HepG2 (cell line): ENCODE measurements at regions not wholly inside any gene's neighbourhood (a gene's known extent, or its start where the extent isn't known, plus 50 kb on each side); places are given as distances from the start of the nearest gene placed in this dataset.

ENCODE experiments used
- ATM ChIP-seq: fragments of 450-650 bp; IDR thresholded peaks from 2 replicates; pipeline ENCODE4 v1.7.1; 2017; ENCODE audit warnings: mild to moderate bottlenecking, borderline replicate concordance
- CCDC6 ChIP-seq: sonication (generic); formaldehyde crosslinking; IDR thresholded peaks from 2 replicates; pipeline ENCODE4 v1.8.1; 2022; ENCODE audit warnings: mild to moderate bottlenecking, missing genetic modification reagents, moderate library complexity
- CEBPB ChIP-seq: IDR thresholded peaks from 2 replicates; pipeline ENCODE4 v1.6.1; 2011; ENCODE audit warnings: low read depth, low read length, improper control_type of control experiment, borderline replicate concordance
- DNMT1 ChIP-seq: sonication (generic); formaldehyde crosslinking; IDR thresholded peaks from 2 replicates; pipeline ENCODE4 v1.5.1; 2020; ENCODE audit warnings: mild to moderate bottlenecking, missing genetic modification reagents
- ELF1 ChIP-seq: sonication (generic); formaldehyde crosslinking; IDR thresholded peaks from 2 replicates; pipeline ENCODE4 v1.4.0; 2020; ENCODE audit warnings: missing genetic modification reagents
- HMG20A ChIP-seq: IDR thresholded peaks from 2 replicates; pipeline ENCODE4 v1.6.1; 2016; ENCODE audit warnings: borderline replicate concordance
- HOXA5 ChIP-seq: sonication (generic); formaldehyde crosslinking; IDR thresholded peaks from 2 replicates; pipeline ENCODE4 v1.4.0; 2020; ENCODE audit warnings: missing genetic modification reagents
- NBN ChIP-seq: fragments of 450-650 bp; conservative IDR thresholded peaks from 2 replicates; pipeline ENCODE4 v1.6.1; 2017
- SSRP1 ChIP-seq: IDR thresholded peaks from 2 replicates; pipeline ENCODE4 v1.6.1; 2016; ENCODE audit warnings: control low read depth
- TMF1 ChIP-seq: sonication (generic); formaldehyde crosslinking; IDR thresholded peaks from 2 replicates; pipeline ENCODE4 v1.8.1; 2022; ENCODE audit warnings: low read depth, missing genetic modification reagents
- ZFP1 ChIP-seq: IDR thresholded peaks from 2 replicates; pipeline ENCODE4 v1.6.1; 2016
- ZFYVE20 ChIP-seq: sonication (generic); formaldehyde crosslinking; IDR thresholded peaks from 2 replicates; pipeline ENCODE4 v1.8.0; 2023; ENCODE audit warnings: low read depth, mild to moderate bottlenecking, moderate library complexity, missing genetic modification reagents, borderline replicate concordance
- ZNF7 ChIP-seq: IDR thresholded peaks from 2 replicates; pipeline ENCODE4 v1.6.1; 2016; ENCODE audit warnings: missing biosample characterization, missing genetic modification reagents
- TF ChIP-seq, protein P1 (sequence below): sonication (generic); formaldehyde crosslinking; IDR thresholded peaks from 2 replicates; pipeline ENCODE4 v1.4.0; 2020; ENCODE audit warnings: missing genetic modification reagents, low read depth, mild to moderate bottlenecking, borderline replicate concordance
- TF ChIP-seq, protein P2 (sequence below): sonication (generic); formaldehyde crosslinking; IDR thresholded peaks from 2 replicates; pipeline ENCODE4 v1.8.1; 2022; ENCODE audit warnings: mild to moderate bottlenecking, missing genetic modification reagents
- TF ChIP-seq, protein P3 (sequence below): sonication (generic); formaldehyde crosslinking; IDR thresholded peaks from 2 replicates; pipeline ENCODE4 v1.5.1; 2020; ENCODE audit warnings: mild to moderate bottlenecking, missing genetic modification reagents
- TF ChIP-seq, protein P4 (sequence below): sonication (generic); formaldehyde crosslinking; IDR thresholded peaks from 2 replicates; pipeline ENCODE4 v1.8.0; 2022; ENCODE audit warnings: mild to moderate bottlenecking, missing genetic modification reagents, borderline replicate concordance
- TF ChIP-seq, protein P5 (sequence below): IDR thresholded peaks from 2 replicates; pipeline ENCODE4 v1.6.1; 2016
- TF ChIP-seq, protein P6 (sequence below): sonication (generic); formaldehyde crosslinking; IDR thresholded peaks from 2 replicates; pipeline ENCODE4 v1.4.0; 2020; ENCODE audit warnings: missing genetic modification reagents

DNA sequence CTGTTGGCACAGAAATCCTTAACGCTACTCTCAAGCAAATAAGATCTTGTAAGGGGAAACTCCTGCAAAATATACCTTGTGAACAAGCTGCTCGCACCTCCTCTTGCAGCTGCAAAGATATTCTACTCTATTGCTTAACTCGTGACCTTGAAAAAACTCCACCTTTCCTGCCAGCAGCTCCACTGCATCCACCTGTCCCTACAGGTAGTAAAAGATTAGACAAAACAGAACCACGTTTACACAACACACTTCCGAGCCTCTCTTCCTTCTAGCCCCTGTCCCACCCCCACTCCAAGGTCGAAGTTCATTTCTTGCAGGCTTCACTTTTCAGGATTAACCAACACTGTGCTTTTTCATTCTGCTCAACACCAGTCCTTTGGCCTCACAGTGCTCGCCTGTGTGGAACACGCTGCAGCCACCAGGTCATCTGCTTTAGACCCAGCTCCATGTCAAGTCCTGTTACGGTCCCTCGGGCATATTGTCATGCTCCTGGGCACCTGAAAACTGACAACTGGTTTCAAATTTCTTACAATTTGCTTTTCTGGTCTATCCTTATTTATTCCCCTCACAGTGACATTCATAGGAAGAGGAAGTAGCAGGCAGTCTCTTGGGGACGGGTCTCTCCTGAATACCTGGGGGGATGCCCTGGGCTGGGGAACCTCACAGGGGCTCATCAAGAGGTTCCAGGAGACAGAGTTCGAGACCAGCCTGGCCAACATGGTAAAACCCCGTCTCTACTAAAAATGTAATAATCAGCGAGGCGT lies 165.8 kb upstream of the KLF14 start (continued):
- TF ChIP-seq, protein P1, sequence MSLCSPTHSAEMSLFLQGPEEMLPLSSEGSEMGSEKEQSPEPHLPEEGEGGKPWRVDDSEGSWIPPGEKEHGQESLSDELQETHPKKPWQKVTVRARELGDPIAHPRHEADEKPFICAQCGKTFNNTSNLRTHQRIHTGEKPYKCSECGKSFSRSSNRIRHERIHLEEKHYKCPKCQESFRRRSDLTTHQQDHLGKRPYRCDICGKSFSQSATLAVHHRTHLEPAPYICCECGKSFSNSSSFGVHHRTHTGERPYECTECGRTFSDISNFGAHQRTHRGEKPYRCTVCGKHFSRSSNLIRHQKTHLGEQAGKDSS (CRISPR knock-in tag) = peak; percentile 100
- TF ChIP-seq TMF1 (CRISPR knock-in tag) (no peak), DNMT1 (no peak), SSRP1 (CRISPR knock-in tag) (peak; percentile 93; the same call in 1 of the 2 replicates), ZFP1 (peak; percentile 68; the same call in 1 of the 2 replicates), ELF1 (CRISPR knock-in tag) (peak; percentile 61; the same call in 1 of the 2 replicates), HOXA5 (CRISPR knock-in tag) (peak; percentile 96), CCDC6 (CRISPR knock-in tag) (peak; percentile 55; the same call in 1 of the 2 replicates), HMG20A (CRISPR knock-in tag) (peak; percentile 94), ATM (no peak), CEBPB (peak; percentile 76; the same call in 1 of the 2 replicates), ZFYVE20 (CRISPR knock-in tag) (no peak), ZNF7 (CRISPR knock-in tag) (no peak), NBN (no peak)
- TF ChIP-seq, protein P2, sequence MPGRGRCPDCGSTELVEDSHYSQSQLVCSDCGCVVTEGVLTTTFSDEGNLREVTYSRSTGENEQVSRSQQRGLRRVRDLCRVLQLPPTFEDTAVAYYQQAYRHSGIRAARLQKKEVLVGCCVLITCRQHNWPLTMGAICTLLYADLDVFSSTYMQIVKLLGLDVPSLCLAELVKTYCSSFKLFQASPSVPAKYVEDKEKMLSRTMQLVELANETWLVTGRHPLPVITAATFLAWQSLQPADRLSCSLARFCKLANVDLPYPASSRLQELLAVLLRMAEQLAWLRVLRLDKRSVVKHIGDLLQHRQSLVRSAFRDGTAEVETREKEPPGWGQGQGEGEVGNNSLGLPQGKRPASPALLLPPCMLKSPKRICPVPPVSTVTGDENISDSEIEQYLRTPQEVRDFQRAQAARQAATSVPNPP (CRISPR knock-in tag) = peak; percentile 43; the same call in 1 of the 2 replicates
- TF ChIP-seq, protein P3, sequence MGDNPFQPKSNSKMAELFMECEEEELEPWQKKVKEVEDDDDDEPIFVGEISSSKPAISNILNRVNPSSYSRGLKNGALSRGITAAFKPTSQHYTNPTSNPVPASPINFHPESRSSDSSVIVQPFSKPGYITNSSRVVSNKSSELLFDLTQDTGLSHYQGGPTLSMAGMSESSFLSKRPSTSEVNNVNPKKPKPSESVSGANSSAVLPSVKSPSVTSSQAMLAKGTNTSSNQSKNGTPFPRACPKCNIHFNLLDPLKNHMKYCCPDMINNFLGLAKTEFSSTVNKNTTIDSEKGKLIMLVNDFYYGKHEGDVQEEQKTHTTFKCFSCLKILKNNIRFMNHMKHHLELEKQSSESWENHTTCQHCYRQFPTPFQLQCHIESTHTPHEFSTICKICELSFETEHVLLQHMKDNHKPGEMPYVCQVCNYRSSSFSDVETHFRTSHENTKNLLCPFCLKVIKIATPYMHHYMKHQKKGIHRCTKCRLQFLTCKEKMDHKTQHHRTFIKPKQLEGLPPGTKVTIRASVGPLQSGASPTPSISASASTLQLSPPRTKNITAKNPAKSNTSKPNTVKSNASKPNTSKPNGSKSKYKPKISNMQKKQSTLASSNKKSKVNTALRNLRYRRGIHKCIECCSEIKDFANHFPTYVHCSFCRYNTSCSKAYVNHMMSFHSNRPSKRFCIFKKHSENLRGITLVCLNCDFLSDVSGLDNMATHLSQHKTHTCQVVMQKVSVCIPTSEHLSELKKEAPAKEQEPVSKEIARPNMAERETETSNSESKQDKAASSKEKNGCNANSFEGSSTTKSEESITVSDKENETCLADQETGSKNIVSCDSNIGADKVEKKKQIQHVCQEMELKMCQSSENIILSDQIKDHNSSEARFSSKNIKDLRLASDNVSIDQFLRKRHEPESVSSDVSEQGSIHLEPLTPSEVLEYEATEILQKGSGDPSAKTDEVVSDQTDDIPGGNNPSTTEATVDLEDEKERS (CRISPR knock-in tag) = peak; percentile 60; the same call in 1 of the 2 replicates
- TF ChIP-seq, protein P4, sequence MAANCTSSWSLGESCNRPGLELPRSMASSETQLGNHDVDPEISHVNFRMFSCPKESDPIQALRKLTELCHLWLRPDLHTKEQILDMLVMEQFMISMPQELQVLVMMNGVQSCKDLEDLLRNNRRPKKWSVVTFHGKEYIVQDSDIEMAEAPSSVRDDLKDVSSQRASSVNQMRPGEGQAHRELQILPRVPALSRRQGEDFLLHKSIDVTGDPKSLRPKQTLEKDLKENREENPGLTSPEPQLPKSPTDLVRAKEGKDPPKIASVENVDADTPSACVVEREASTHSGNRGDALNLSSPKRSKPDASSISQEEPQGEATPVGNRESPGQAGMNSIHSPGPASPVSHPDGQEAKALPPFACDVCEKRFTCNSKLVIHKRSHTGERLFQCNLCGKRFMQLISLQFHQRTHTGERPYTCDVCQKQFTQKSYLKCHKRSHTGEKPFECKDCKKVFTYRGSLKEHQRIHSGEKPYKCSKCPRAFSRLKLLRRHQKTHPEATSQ (CRISPR knock-in tag) = peak; percentile 96; the same call in 1 of the 2 replicates
- TF ChIP-seq, protein P5, sequence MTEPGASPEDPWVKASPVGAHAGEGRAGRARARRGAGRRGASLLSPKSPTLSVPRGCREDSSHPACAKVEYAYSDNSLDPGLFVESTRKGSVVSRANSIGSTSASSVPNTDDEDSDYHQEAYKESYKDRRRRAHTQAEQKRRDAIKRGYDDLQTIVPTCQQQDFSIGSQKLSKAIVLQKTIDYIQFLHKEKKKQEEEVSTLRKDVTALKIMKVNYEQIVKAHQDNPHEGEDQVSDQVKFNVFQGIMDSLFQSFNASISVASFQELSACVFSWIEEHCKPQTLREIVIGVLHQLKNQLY (CRISPR knock-in tag) = peak; percentile 80; the same call in 1 of the 2 replicates
- TF ChIP-seq, protein P6, sequence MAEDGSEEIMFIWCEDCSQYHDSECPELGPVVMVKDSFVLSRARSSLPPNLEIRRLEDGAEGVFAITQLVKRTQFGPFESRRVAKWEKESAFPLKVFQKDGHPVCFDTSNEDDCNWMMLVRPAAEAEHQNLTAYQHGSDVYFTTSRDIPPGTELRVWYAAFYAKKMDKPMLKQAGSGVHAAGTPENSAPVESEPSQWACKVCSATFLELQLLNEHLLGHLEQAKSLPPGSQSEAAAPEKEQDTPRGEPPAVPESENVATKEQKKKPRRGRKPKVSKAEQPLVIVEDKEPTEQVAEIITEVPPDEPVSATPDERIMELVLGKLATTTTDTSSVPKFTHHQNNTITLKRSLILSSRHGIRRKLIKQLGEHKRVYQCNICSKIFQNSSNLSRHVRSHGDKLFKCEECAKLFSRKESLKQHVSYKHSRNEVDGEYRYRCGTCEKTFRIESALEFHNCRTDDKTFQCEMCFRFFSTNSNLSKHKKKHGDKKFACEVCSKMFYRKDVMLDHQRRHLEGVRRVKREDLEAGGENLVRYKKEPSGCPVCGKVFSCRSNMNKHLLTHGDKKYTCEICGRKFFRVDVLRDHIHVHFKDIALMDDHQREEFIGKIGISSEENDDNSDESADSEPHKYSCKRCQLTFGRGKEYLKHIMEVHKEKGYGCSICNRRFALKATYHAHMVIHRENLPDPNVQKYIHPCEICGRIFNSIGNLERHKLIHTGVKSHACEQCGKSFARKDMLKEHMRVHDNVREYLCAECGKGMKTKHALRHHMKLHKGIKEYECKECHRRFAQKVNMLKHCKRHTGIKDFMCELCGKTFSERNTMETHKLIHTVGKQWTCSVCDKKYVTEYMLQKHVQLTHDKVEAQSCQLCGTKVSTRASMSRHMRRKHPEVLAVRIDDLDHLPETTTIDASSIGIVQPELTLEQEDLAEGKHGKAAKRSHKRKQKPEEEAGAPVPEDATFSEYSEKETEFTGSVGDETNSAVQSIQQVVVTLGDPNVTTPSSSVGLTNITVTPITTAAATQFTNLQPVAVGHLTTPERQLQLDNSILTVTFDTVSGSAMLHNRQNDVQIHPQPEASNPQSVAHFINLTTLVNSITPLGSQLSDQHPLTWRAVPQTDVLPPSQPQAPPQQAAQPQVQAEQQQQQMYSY = peak; percentile 48; the same call in 1 of the 2 replicates
